ENCODE measurements at regions not wholly inside any gene's neighbourhood (a gene's known extent, or its start where the extent isn't known, plus 50 kb on each side); places are given as distances from the start of the nearest gene placed in this dataset.

DNA sequence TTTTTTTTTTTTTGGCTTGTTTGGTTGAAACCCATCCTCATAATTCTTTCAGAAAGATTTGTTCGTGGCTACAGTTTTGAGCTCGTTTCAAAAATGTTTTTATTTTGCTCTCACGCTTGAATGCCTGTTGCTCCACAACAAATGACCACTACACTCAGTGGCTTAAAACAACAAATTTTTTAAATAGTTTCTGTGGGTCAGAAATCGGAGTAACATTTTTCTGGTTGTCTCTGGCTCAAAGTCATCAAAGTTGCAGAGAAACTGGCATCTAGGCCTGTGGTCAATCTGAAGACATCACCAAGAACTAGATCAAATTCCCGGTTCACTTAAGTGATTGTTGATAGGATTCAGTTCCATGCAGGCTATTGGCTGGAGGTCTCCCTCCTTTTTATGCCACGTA is 560.0 kb downstream of the SNAPC1 start:
- TF ChIP-seq EZH2 (conservative IDR thresholded peaks at IDR 0.05; ENCODE audit: low read depth, low read length) (no peak), SAFB2 (CRISPR knock-in tag; IDR thresholded peaks at IDR 0.05; ENCODE audit: borderline replicate concordance, low read depth) (no peak), TCF7 (IDR thresholded peaks at IDR 0.05; ENCODE audit: low read depth) (no peak), RAD21 (CRISPR knock-in tag; IDR thresholded peaks at IDR 0.05) (no peak), MED1 (CRISPR knock-in tag; IDR thresholded peaks at IDR 0.05) (no peak)
- TF ChIP-seq, protein P1, sequence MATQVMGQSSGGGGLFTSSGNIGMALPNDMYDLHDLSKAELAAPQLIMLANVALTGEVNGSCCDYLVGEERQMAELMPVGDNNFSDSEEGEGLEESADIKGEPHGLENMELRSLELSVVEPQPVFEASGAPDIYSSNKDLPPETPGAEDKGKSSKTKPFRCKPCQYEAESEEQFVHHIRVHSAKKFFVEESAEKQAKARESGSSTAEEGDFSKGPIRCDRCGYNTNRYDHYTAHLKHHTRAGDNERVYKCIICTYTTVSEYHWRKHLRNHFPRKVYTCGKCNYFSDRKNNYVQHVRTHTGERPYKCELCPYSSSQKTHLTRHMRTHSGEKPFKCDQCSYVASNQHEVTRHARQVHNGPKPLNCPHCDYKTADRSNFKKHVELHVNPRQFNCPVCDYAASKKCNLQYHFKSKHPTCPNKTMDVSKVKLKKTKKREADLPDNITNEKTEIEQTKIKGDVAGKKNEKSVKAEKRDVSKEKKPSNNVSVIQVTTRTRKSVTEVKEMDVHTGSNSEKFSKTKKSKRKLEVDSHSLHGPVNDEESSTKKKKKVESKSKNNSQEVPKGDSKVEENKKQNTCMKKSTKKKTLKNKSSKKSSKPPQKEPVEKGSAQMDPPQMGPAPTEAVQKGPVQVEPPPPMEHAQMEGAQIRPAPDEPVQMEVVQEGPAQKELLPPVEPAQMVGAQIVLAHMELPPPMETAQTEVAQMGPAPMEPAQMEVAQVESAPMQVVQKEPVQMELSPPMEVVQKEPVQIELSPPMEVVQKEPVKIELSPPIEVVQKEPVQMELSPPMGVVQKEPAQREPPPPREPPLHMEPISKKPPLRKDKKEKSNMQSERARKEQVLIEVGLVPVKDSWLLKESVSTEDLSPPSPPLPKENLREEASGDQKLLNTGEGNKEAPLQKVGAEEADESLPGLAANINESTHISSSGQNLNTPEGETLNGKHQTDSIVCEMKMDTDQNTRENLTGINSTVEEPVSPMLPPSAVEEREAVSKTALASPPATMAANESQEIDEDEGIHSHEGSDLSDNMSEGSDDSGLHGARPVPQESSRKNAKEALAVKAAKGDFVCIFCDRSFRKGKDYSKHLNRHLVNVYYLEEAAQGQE (IDR thresholded peaks at IDR 0.05; ENCODE audit: borderline replicate concordance in 1 of 2, low read depth in 1 of 2, low read length in 2 of 2) = no peak

Data from HepG2 (cell line).